B cell (primary cell): ENCODE measurements at regions not wholly inside any gene's neighbourhood (a gene's known extent, or its start where the extent isn't known, plus 50 kb on each side); places are given as distances from the start of the nearest gene placed in this dataset.

Experiments used
- ATAC-seq: fragments of 200-7000 bp; cut with Tn5 transposase; one replicate; pipeline ENCODE4 v1.10.0; 2021; ENCODE audit warnings: low read depth, mild to moderate bottlenecking, moderate number of reproducible peaks, moderate library complexity
- CTCF ChIA-PET: fragments of 350-600 bp; sonication (Branson Sonifier 250); formaldehyde crosslinking; loops from one replicate; lab custom pipeline; 2021; ENCODE audit warnings: antibody characterized with exemption, inconsistent platforms; lab: Charles Lee
- POLR2A ChIA-PET: fragments of 350-600 bp; sonication (Branson Sonifier 250); formaldehyde crosslinking; loops from one replicate; lab custom pipeline; 2021; ENCODE audit warnings: antibody characterized with exemption; lab: Charles Lee
- DNase-seq: peaks from one replicate; pipeline ENCODE4 v3.0.0; 2013
- H2AFZ ChIP-seq: 2 replicates; pipeline ENCODE4 v1.6.1; 2012; ENCODE audit warnings: mild to moderate bottlenecking, low read depth, low read length; ENCODE audit not compliant: insufficient read depth, poor library complexity, severe bottlenecking
- H3K27ac ChIP-seq, 2 donors: 1 replicate in 1 of 2; 2 replicates in 1 of 2; pipeline ENCODE4 v1.5.1; 2012 to 2013; ENCODE audit warnings: low read length in 2 of 2, mild to moderate bottlenecking in 2 of 2, moderate library complexity in 1 of 2
- H3K27me3 ChIP-seq, 4 experiments: fragments of 200-600 bp in 1 of 4; sonication (generic) in 1 of 4; replicated peaks in 1 of 4; 1 replicate in 2 of 4; 2 replicates in 2 of 4; pipeline versions ENCODE4 v1.6.1 to v1.7.0; 2013 to 2016; ENCODE audit warnings: low read length in 3 of 4, mild to moderate bottlenecking in 2 of 4, mixed read lengths in 1 of 4, moderate library complexity in 1 of 4; ENCODE audit not compliant: insufficient read depth in 4 of 4, control insufficient read depth in 3 of 4; ENCODE audit errors: control extremely low read depth in 1 of 4
- H3K36me3 ChIP-seq, 2 experiments: replicated peaks in 1 of 2; 1 replicate in 1 of 2; 2 replicates in 1 of 2; pipeline versions ENCODE4 v1.6.1 to v1.7.1; 2013; ENCODE audit warnings: low read length in 1 of 2; ENCODE audit not compliant: insufficient read depth in 2 of 2, control insufficient read depth in 1 of 2; ENCODE audit errors: control extremely low read depth in 1 of 2, extremely low read depth in 1 of 2
- H3K4me1 ChIP-seq, 2 donors: fragments of 200-600 bp in 1 of 2; sonication (generic) in 1 of 2; 1 replicate in 1 of 2; 2 replicates in 1 of 2; pipeline versions ENCODE4 v1.5.1 to v1.6.1; 2013 to 2017; ENCODE audit warnings: low read length in 2 of 2; ENCODE audit not compliant: control insufficient read depth in 2 of 2, insufficient read depth in 2 of 2
- H3K4me2 ChIP-seq: replicated peaks from 2 replicates; pipeline ENCODE3; 2012; ENCODE audit warnings: mild to moderate bottlenecking, low read depth, low read length; ENCODE audit not compliant: poor library complexity, severe bottlenecking
- H3K4me3 ChIP-seq, 5 experiments: fragments of 200-600 bp in 1 of 5; sonication (generic) in 1 of 5; 1 replicate in 3 of 5; 2 replicates in 2 of 5; pipeline versions ENCODE4 v1.5.1 to v1.7.0; 2011 to 2016; ENCODE audit warnings: low read length in 4 of 5, mild to moderate bottlenecking in 4 of 5, low read depth in 2 of 5, control low read depth in 1 of 5, moderate library complexity in 1 of 5; ENCODE audit not compliant: insufficient read depth in 1 of 5; ENCODE audit errors: control extremely low read depth in 1 of 5, extremely low read depth in 1 of 5
- H3K79me2 ChIP-seq: fragments of 200-600 bp; sonication (generic); one replicate; pipeline ENCODE4 v1.6.0; 2016; ENCODE audit warnings: low read length; ENCODE audit not compliant: control insufficient read depth, insufficient read depth
- H3K9ac ChIP-seq: fragments of 200-600 bp; sonication (generic); 2 replicates; pipeline ENCODE4 v1.6.1; 2017; ENCODE audit warnings: mild to moderate bottlenecking, low read length, moderate library complexity
- H3K9me3 ChIP-seq, 3 donors: one replicate each; pipeline versions ENCODE4 v1.6.1 to v1.7.1; 2013; ENCODE audit warnings: low read length in 2 of 3; ENCODE audit not compliant: control insufficient read depth in 2 of 3, insufficient read depth in 1 of 3; ENCODE audit errors: control extremely low read depth in 1 of 3
- H4K20me1 ChIP-seq: 2 replicates; pipeline ENCODE4 v1.6.0; 2012; ENCODE audit warnings: mild to moderate bottlenecking, low read length; ENCODE audit not compliant: insufficient read depth, control insufficient read depth, poor library complexity, severe bottlenecking
- H3K27ac Mint-ChIP-seq: one replicate; pipeline ENCODE4 v1.8.0; 2021; ENCODE audit warnings: mixed read lengths
- H3K27me3 Mint-ChIP-seq: one replicate; pipeline ENCODE4 v1.8.0; 2021; ENCODE audit warnings: mixed read lengths
- H3K4me1 Mint-ChIP-seq: one replicate; pipeline ENCODE4 v1.8.0; 2021; ENCODE audit warnings: mixed read lengths
- H3K4me3 Mint-ChIP-seq: one replicate; pipeline ENCODE4 v1.8.0; 2021; ENCODE audit warnings: mixed read lengths
- H3K9me3 Mint-ChIP-seq: one replicate; pipeline ENCODE4 v1.8.0; 2022; ENCODE audit warnings: mixed read lengths; ENCODE audit not compliant: insufficient read depth
- CTCF ChIP-seq: fragments of 200-600 bp; IDR thresholded peaks from one replicate; pipeline ENCODE4 v1.8.0; 2022; ENCODE audit warnings: antibody characterized with exemption, mild to moderate bottlenecking
- EZH2 ChIP-seq: IDR thresholded peaks from 2 replicates; pipeline ENCODE4 v1.6.1; 2012; ENCODE audit warnings: borderline replicate concordance, low read depth, mild to moderate bottlenecking, moderate library complexity, low read length; ENCODE audit not compliant: insufficient read depth, poor library complexity, severe bottlenecking
- WGBS: methylation state at CpG from one replicate; pipeline ENCODE4 v1.1.5; 2013; ENCODE audit warnings: missing lambda C conversion rate; ENCODE audit not compliant: insufficient coverage; 5-methylcytosine and 5-hydroxymethylcytosine counted together
- intact Hi-C: fragments of 100-400 bp; cut with micrococcal nuclease; formaldehyde crosslinking; loops from one replicate; pipeline ENCODE4 v1.10.0; 2022

GRCh38 chr16:89038811-89039735 is 54.6 kb upstream of the ACSF3 start:
- ChIA-PET CTCF (no interaction called here), POLR2A (no interaction called here)
- Histone ChIP-seq H3K9me3 (peaks cover 0 to 15% (median 0%) of the 10 kb centered on the region in 3 donors), H3K27me3 (peaks cover 0 to 27% (median 2%) of the 10 kb centered on the region in 4 experiments), H4K20me1 (no peaks in the 10 kb centered on the region), H3K4me2 (peak overlapping the region; percentile 50), H3K9ac (no peak overlapping the region), H3K4me3 (no peak overlapping the region), H3K4me1 (peaks cover 17 to 29% of the 10 kb centered on the region in 2 donors), H3K27ac (no peak overlapping the region), H3K79me2 (no peaks in the 10 kb centered on the region), H2AFZ (no peak overlapping the region), H3K36me3 (no peaks in the 10 kb centered on the region)
- no peaks in the 10 kb centered on the region for H3K9me3 Mint-ChIP-seq
- DNase-seq (no peak), ATAC-seq (no peak)
- 94% methylated on average over 23 of the region's 29 CpGs for WGBS
- H3K4me3 Mint-ChIP-seq = no peak overlapping the region
- H3K4me1 Mint-ChIP-seq = peaks cover 24% of the 10 kb centered on the region
- intact Hi-C loops = loop anchor here (10.0 kb wide), 1 partner anchor 56 kb away; the partner anchor contains the start of gene ACSF3
- TF ChIP-seq CTCF (no peak), EZH2 (no peak)
- H3K27ac Mint-ChIP-seq = no peak overlapping the region
- peaks cover 11% of the 10 kb centered on the region for H3K27me3 Mint-ChIP-seq

- ChIA-PET CTCF (no interaction called here), POLR2A (no interaction called here)
- 69% methylated on average over 11 of the region's 18 CpGs for WGBS
- no peaks in the 10 kb centered on the region for H3K36me3 ChIP-seq
- no peaks in the 10 kb centered on the region for H4K20me1 ChIP-seq
- H3K79me2 ChIP-seq = no peaks in the 10 kb centered on the region
- no peak overlapping the region for H2AFZ ChIP-seq
- Mint-ChIP-seq H3K27me3 (peaks cover 11% of the 10 kb centered on the region), H3K4me1 (peaks cover 22% of the 10 kb centered on the region), H3K9me3 (no peaks in the 10 kb centered on the region), H3K27ac (no peak overlapping the region), H3K4me3 (peak overlapping the region; percentile 45)
- intact Hi-C loops = loop anchor here (10.0 kb wide), 1 partner anchor 55 kb away; the partner anchor contains the start of gene ACSF3
- H3K4me1 ChIP-seq = peaks cover 17 to 29% of the 10 kb centered on the region in 2 donors
- ATAC-seq (peak; percentile 76), DNase-seq (peak; percentile 51)
- H3K4me2 ChIP-seq = peak overlapping the region; percentile 50
- H3K27ac ChIP-seq = no peak overlapping the region
- peaks cover 0 to 27% (median 2%) of the 10 kb centered on the region in 4 experiments for H3K27me3 ChIP-seq
- peaks cover 0 to 15% (median 0%) of the 10 kb centered on the region in 3 donors for H3K9me3 ChIP-seq
- no peak for TF ChIP-seq EZH2
- no peak for TF ChIP-seq CTCF
- no peak overlapping the region for H3K4me3 ChIP-seq
- no peak overlapping the region for H3K9ac ChIP-seq
These were observed 53.9 kb upstream of the ACSF3 start for GRCh38 chr16:89039756-89040155.
